ENCODE measurements at regions not wholly inside any gene's neighbourhood (a gene's known extent, or its start where the extent isn't known, plus 50 kb on each side); places are given as distances from the start of the nearest gene placed in this dataset.

- Histone ChIP-seq H3K4me3 (no peak overlapping the region), H3K9me3 (no peaks in the 10 kb centered on the region), H3K36me3 (replicated peaks) (no peaks in the 10 kb centered on the region), H3K4me1 (peaks cover 8% of the 10 kb centered on the region), H3K27me3 (ENCODE audit: low read depth) (no peaks in the 10 kb centered on the region)
- in situ Hi-C loops (cut with MboI; ENCODE audit: low sequenced_read_pairs): no loop called here
- DNase-seq (ENCODE audit: low spot score in 2 of 2): no peak
Measured at GRCh38 chr16:49023050-49023449, 258.6 kb downstream of the CBLN1 start.

- in situ Hi-C loops (cut with MboI; ENCODE audit: low sequenced_read_pairs): no loop called here
- Histone ChIP-seq H3K4me1 (peaks cover 8% of the 10 kb centered on the region), H3K36me3 (replicated peaks) (no peaks in the 10 kb centered on the region), H3K9me3 (no peaks in the 10 kb centered on the region), H3K27me3 (ENCODE audit: low read depth) (no peaks in the 10 kb centered on the region), H3K4me3 (no peak overlapping the region)
- peak in 1 of 2 experiments; percentile 44 for DNase-seq (ENCODE audit: low spot score in 2 of 2)
Measured at GRCh38 chr16:49022351-49022963, 259.2 kb downstream of the CBLN1 start.

GRCh38 chr16:49021136-49021535 lies 260.5 kb downstream of the CBLN1 start:
- no peaks in the 10 kb centered on the region for H3K36me3 ChIP-seq (replicated peaks)
- no peak for DNase-seq (ENCODE audit: low spot score in 2 of 2)
- H3K9me3 ChIP-seq: no peaks in the 10 kb centered on the region
- in situ Hi-C loops (cut with MboI; ENCODE audit: low sequenced_read_pairs): no loop called here
- peaks cover 8% of the 10 kb centered on the region for H3K4me1 ChIP-seq
- H3K4me3 ChIP-seq: no peak overlapping the region
- no peaks in the 10 kb centered on the region for H3K27me3 ChIP-seq (ENCODE audit: low read depth)

- no peak for DNase-seq (ENCODE audit: low spot score in 2 of 2)
- H3K27me3 ChIP-seq (ENCODE audit: low read depth): no peaks in the 10 kb centered on the region
- in situ Hi-C loops (cut with MboI; ENCODE audit: low sequenced_read_pairs): no loop called here
- no peaks in the 10 kb centered on the region for H3K36me3 ChIP-seq (replicated peaks)
- H3K4me1 ChIP-seq: peaks cover 8% of the 10 kb centered on the region
- no peaks in the 10 kb centered on the region for H3K9me3 ChIP-seq
- no peak overlapping the region for H3K4me3 ChIP-seq
Measured at GRCh38 chr16:49020436-49020835, 261.2 kb downstream of the CBLN1 start.

- Histone ChIP-seq H3K36me3 (replicated peaks) (no peaks in the 10 kb centered on the region), H3K4me1 (peaks cover 8% of the 10 kb centered on the region), H3K4me3 (no peak overlapping the region), H3K27me3 (ENCODE audit: low read depth) (no peaks in the 10 kb centered on the region; the same call in 1 of the 2 replicates), H3K9me3 (no peaks in the 10 kb centered on the region)
- no peak for DNase-seq (ENCODE audit: low spot score in 2 of 2)
- in situ Hi-C loops (cut with MboI; ENCODE audit: low sequenced_read_pairs): no loop called here
Measured at GRCh38 chr16:49019831-49020230, 261.8 kb downstream of the CBLN1 start.

- in situ Hi-C loops (cut with MboI; ENCODE audit: low sequenced_read_pairs): no loop called here
- H3K4me3 ChIP-seq: no peak overlapping the region
- no peaks in the 10 kb centered on the region for H3K36me3 ChIP-seq (replicated peaks)
- H3K9me3 ChIP-seq: no peaks in the 10 kb centered on the region
- no peaks in the 10 kb centered on the region; the same call in 1 of the 2 replicates for H3K27me3 ChIP-seq (ENCODE audit: low read depth)
- peaks cover 8% of the 10 kb centered on the region for H3K4me1 ChIP-seq
- no peak for DNase-seq (ENCODE audit: low spot score in 2 of 2)
Measured at GRCh38 chr16:49019081-49019633, 262.5 kb downstream of the CBLN1 start.

GRCh38 chr16:49018259-49018931 lies 263.2 kb downstream of the CBLN1 start:
- Histone ChIP-seq H3K4me3 (no peak overlapping the region), H3K4me1 (peaks cover 8% of the 10 kb centered on the region), H3K36me3 (replicated peaks) (no peaks in the 10 kb centered on the region), H3K9me3 (no peaks in the 10 kb centered on the region), H3K27me3 (ENCODE audit: low read depth) (no peaks in the 10 kb centered on the region; the same call in 1 of the 2 replicates)
- in situ Hi-C loops (cut with MboI; ENCODE audit: low sequenced_read_pairs): no loop called here
- DNase-seq (ENCODE audit: low spot score in 2 of 2): no peak

- Histone ChIP-seq H3K36me3 (replicated peaks) (no peaks in the 10 kb centered on the region), H3K27me3 (ENCODE audit: low read depth) (no peaks in the 10 kb centered on the region; the same call in 1 of the 2 replicates), H3K4me1 (peaks cover 6% of the 10 kb centered on the region), H3K9me3 (no peaks in the 10 kb centered on the region), H3K4me3 (no peak overlapping the region)
- in situ Hi-C loops (cut with MboI; ENCODE audit: low sequenced_read_pairs): no loop called here
- DNase-seq (ENCODE audit: low spot score in 2 of 2): no peak
Measured at GRCh38 chr16:49017501-49017900, 264.1 kb downstream of the CBLN1 start.

- no peak for DNase-seq (ENCODE audit: low spot score in 2 of 2)
- in situ Hi-C loops (cut with MboI; ENCODE audit: low sequenced_read_pairs): no loop called here
- no peak overlapping the region for H3K4me3 ChIP-seq
- H3K36me3 ChIP-seq (replicated peaks): no peaks in the 10 kb centered on the region
- no peaks in the 10 kb centered on the region; the same call in 1 of the 2 replicates for H3K27me3 ChIP-seq (ENCODE audit: low read depth)
- no peaks in the 10 kb centered on the region for H3K9me3 ChIP-seq
- H3K4me1 ChIP-seq: no peaks in the 10 kb centered on the region
Measured at GRCh38 chr16:49016461-49016860, 265.2 kb downstream of the CBLN1 start.

- no peaks in the 10 kb centered on the region; the same call in 1 of the 2 replicates for H3K27me3 ChIP-seq (ENCODE audit: low read depth)
- H3K36me3 ChIP-seq (replicated peaks): no peaks in the 10 kb centered on the region
- no peaks in the 10 kb centered on the region for H3K4me1 ChIP-seq
- no peak for DNase-seq (ENCODE audit: low spot score in 2 of 2)
- no peak overlapping the region for H3K4me3 ChIP-seq
- no peaks in the 10 kb centered on the region for H3K9me3 ChIP-seq
- in situ Hi-C loops (cut with MboI; ENCODE audit: low sequenced_read_pairs): no loop called here
Measured at GRCh38 chr16:49015225-49015592, 266.4 kb downstream of the CBLN1 start.

GRCh38 chr16:49014277-49015224 lies 267.1 kb downstream of the CBLN1 start:
- no peaks in the 10 kb centered on the region for H3K9me3 ChIP-seq
- no peak for DNase-seq (ENCODE audit: low spot score in 2 of 2)
- H3K36me3 ChIP-seq (replicated peaks): no peaks in the 10 kb centered on the region
- no peaks in the 10 kb centered on the region for H3K4me1 ChIP-seq
- H3K27me3 ChIP-seq (ENCODE audit: low read depth): no peaks in the 10 kb centered on the region; the same call in 1 of the 2 replicates
- no peak overlapping the region for H3K4me3 ChIP-seq
- in situ Hi-C loops (cut with MboI; ENCODE audit: low sequenced_read_pairs): no loop called here

GRCh38 chr16:49013727-49014080 lies 267.9 kb downstream of the CBLN1 start:
- H3K27me3 ChIP-seq (ENCODE audit: low read depth): no peaks in the 10 kb centered on the region; the same call in 1 of the 2 replicates
- in situ Hi-C loops (cut with MboI; ENCODE audit: low sequenced_read_pairs): no loop called here
- no peaks in the 10 kb centered on the region for H3K4me1 ChIP-seq
- no peak overlapping the region for H3K4me3 ChIP-seq
- no peaks in the 10 kb centered on the region for H3K9me3 ChIP-seq
- no peaks in the 10 kb centered on the region for H3K36me3 ChIP-seq (replicated peaks)
- DNase-seq (ENCODE audit: low spot score in 2 of 2): no peak

GRCh38 chr16:49012961-49013726 lies 268.5 kb downstream of the CBLN1 start:
- H3K9me3 ChIP-seq: no peaks in the 10 kb centered on the region
- H3K4me3 ChIP-seq: no peak overlapping the region
- no peak for DNase-seq (ENCODE audit: low spot score in 2 of 2)
- H3K4me1 ChIP-seq: no peaks in the 10 kb centered on the region
- in situ Hi-C loops (cut with MboI; ENCODE audit: low sequenced_read_pairs): no loop called here
- no peaks in the 10 kb centered on the region for H3K36me3 ChIP-seq (replicated peaks)
- H3K27me3 ChIP-seq (ENCODE audit: low read depth): no peaks in the 10 kb centered on the region; the same call in 1 of the 2 replicates

Measured in HAP-1 (cell line).